ENCODE measurements at regions not wholly inside any gene's neighbourhood (a gene's known extent, or its start where the extent isn't known, plus 50 kb on each side); places are given as distances from the start of the nearest gene placed in this dataset.
A peak's percentile ranks its signal among the peaks of the same experiment; 100 is the strongest.

GRCh38 chr6:166087852-166088251 is 79.8 kb downstream of the TBXT start:
- H3K4me3 ChIP-seq (ENCODE audit: low read depth, low read length): no peak overlapping the region
- no peak for TF ChIP-seq CTCF (IDR thresholded peaks at IDR 0.05; ENCODE audit: low read depth, low read length, missing control alignments)
- no peak for DNase-seq (ENCODE audit: low read depth)

- no peak for TF ChIP-seq CTCF (IDR thresholded peaks at IDR 0.05; ENCODE audit: low read depth, low read length, missing control alignments)
- DNase-seq (ENCODE audit: low read depth): no peak
- H3K4me3 ChIP-seq (ENCODE audit: low read depth, low read length): no peak overlapping the region
These were observed 80.4 kb downstream of the TBXT start for GRCh38 chr6:166087246-166087645.

- no peak overlapping the region for H3K4me3 ChIP-seq (ENCODE audit: low read depth, low read length)
- DNase-seq (ENCODE audit: low read depth): no peak
- TF ChIP-seq CTCF (IDR thresholded peaks at IDR 0.05; ENCODE audit: low read depth, low read length, missing control alignments): no peak
These were observed 82.2 kb downstream of the TBXT start for GRCh38 chr6:166085500-166085899.

GRCh38 chr6:166084951-166085350 is 82.7 kb downstream of the TBXT start:
- no peak for DNase-seq (ENCODE audit: low read depth)
- no peak overlapping the region for H3K4me3 ChIP-seq (ENCODE audit: low read depth, low read length)
- TF ChIP-seq CTCF (IDR thresholded peaks at IDR 0.05; ENCODE audit: low read depth, low read length, missing control alignments): no peak

GRCh38 chr6:166079841-166080240 is 87.8 kb downstream of the TBXT start:
- TF ChIP-seq CTCF (IDR thresholded peaks at IDR 0.05; ENCODE audit: low read depth, low read length, missing control alignments): no peak
- H3K4me3 ChIP-seq (ENCODE audit: low read depth, low read length): no peak overlapping the region
- DNase-seq (ENCODE audit: low read depth): no peak

- TF ChIP-seq CTCF (IDR thresholded peaks at IDR 0.05; ENCODE audit: low read depth, low read length, missing control alignments): no peak
These were observed 89.4 kb downstream of the TBXT start for GRCh38 chr6:166078294-166078693.

GRCh38 chr6:166076625-166077024 is 91.0 kb downstream of the TBXT start:
- TF ChIP-seq CTCF (IDR thresholded peaks at IDR 0.05; ENCODE audit: low read depth, low read length, missing control alignments): peak; percentile 42
- DNase-seq (ENCODE audit: low read depth): no peak
- H3K4me3 ChIP-seq (ENCODE audit: low read depth, low read length): no peak overlapping the region

More at GRCh38 chr6:166078294-166078693, 89.4 kb downstream of the TBXT start:
- no peak overlapping the region for H3K4me3 ChIP-seq (ENCODE audit: low read depth, low read length)
- no peak for DNase-seq (ENCODE audit: low read depth)

Data from GM12864 (cell line).